Spinal cord (tissue), 9 donors: ENCODE measurements at regions not wholly inside any gene's neighbourhood (a gene's known extent, or its start where the extent isn't known, plus 50 kb on each side); places are given as distances from the start of the nearest gene placed in this dataset.

ENCODE experiments used
- DNase-seq, 6 donors: peaks; one replicate each; pipeline versions ENCODE4 v3.0.0 to v3.0.0-alpha.2; 2013 to 2015; ENCODE audit warnings: low spot score in 6 of 6, low read depth in 4 of 6
- H3K27ac ChIP-seq: one replicate; pipeline ENCODE4 v1.5.1; 2013; ENCODE audit warnings: low read depth, low read length, control low read depth
- H3K27me3 ChIP-seq: one replicate; pipeline ENCODE4 v1.6.1; 2013; ENCODE audit warnings: low read length; ENCODE audit not compliant: control insufficient read depth, insufficient read depth
- H3K36me3 ChIP-seq: one replicate; pipeline ENCODE4 v1.6.1; 2013; ENCODE audit warnings: low read length; ENCODE audit not compliant: control insufficient read depth, insufficient read depth
- H3K4me1 ChIP-seq: one replicate; pipeline ENCODE4 v1.6.1; 2013; ENCODE audit warnings: low read length; ENCODE audit not compliant: control insufficient read depth, insufficient read depth
- H3K4me3 ChIP-seq: one replicate; pipeline ENCODE4 v1.5.1; 2013; ENCODE audit warnings: low read depth, low read length, control low read depth
- H3K9me3 ChIP-seq: one replicate; pipeline ENCODE4 v1.6.1; 2013; ENCODE audit warnings: low read length; ENCODE audit not compliant: control insufficient read depth, insufficient read depth
- WGBS: methylation state at CpG from one replicate; pipeline ENCODE4 v1.1.5; 2013; ENCODE audit warnings: missing lambda C conversion rate; ENCODE audit not compliant: insufficient coverage; 5-methylcytosine and 5-hydroxymethylcytosine counted together
- donor health status: healthy.

DNA sequence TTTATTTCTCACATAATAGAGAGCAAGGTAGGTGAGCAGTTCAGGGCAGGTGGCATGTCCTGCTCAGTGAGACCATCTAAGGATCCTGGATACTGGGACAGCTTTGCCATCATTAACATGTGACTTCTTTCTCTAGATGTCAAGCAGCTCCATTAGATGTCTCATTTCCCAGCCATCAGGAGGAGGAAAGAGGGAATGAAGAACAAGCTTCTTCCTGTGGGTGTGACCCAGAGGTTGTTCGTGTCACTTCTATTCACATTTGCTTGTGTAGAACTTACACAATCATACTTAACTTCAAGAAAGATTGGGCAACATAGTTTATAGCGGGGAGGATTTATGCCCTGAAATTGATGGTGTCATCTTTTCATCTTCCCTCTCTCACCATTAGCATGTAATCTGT is 169.2 kb upstream of the B3GALT2 start:
- Histone ChIP-seq H3K4me3 (no peak overlapping the region), H3K36me3 (no peaks in the 10 kb centered on the region), H3K4me1 (no peaks in the 10 kb centered on the region), H3K27me3 (no peaks in the 10 kb centered on the region), H3K9me3 (no peaks in the 10 kb centered on the region), H3K27ac (no peak overlapping the region)
- WGBS = no CpG with 5 or more reads among the region's 2 CpGs
- DNase-seq = no peak

- WGBS = 86% methylated on average over 1 of the region's 2 CpGs
- Histone ChIP-seq H3K27ac (no peak overlapping the region), H3K36me3 (no peaks in the 10 kb centered on the region), H3K9me3 (no peaks in the 10 kb centered on the region), H3K4me3 (no peak overlapping the region), H3K27me3 (no peaks in the 10 kb centered on the region), H3K4me1 (no peaks in the 10 kb centered on the region)
- no peak for DNase-seq
These were observed 168.8 kb upstream of the B3GALT2 start for GRCh38 chr1:193355178-193355577.

- Histone ChIP-seq H3K4me3 (no peak overlapping the region), H3K9me3 (no peaks in the 10 kb centered on the region), H3K36me3 (no peaks in the 10 kb centered on the region), H3K27me3 (no peaks in the 10 kb centered on the region), H3K4me1 (no peaks in the 10 kb centered on the region), H3K27ac (no peak overlapping the region)
- 50% methylated on average over 1 of the region's 3 CpGs for WGBS
- DNase-seq = peak in 1 of 6 donors; percentile 48
These were observed 162.5 kb upstream of the B3GALT2 start for GRCh38 chr1:193348769-193349535.

DNA sequence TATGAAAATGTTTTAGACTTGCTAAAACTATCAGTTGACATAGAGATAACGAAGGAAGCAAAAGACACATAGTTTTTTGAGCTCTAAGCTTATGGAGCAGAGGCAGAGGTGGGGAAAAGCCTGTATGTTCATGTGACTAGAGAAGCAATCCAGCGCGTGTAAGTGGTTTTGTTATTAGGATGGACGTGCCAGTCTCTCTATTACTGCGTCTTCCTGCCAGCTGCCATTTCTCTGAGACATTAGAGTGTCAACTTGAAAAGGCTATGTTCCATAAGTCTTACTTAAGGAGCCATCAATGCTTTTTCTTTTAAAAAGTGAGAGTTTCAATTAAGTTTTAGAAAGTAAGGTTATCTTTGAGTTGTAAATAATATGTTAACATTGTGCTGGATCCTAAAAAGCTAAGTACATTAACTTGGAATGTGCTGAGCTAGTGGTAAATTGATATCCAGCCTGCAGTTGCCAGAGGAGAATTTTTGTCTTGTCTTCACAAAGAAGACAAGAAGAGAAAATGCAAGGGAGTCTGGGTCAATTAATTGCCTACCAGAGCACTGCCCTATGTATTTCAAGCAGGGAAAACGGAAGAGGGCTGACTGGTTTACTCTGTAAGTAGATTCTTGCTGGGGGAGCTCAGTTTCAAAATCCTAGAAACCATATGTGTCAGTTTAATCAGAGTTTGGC is 161.8 kb upstream of the B3GALT2 start:
- Histone ChIP-seq H3K9me3 (no peaks in the 10 kb centered on the region), H3K4me1 (no peaks in the 10 kb centered on the region), H3K27me3 (no peaks in the 10 kb centered on the region), H3K36me3 (no peaks in the 10 kb centered on the region), H3K27ac (no peak overlapping the region), H3K4me3 (no peak overlapping the region)
- WGBS = 82% methylated on average over 5 of the region's 6 CpGs
- no peak for DNase-seq

- no peak overlapping the region for H3K27ac ChIP-seq
- H3K4me1 ChIP-seq = no peaks in the 10 kb centered on the region
- H3K36me3 ChIP-seq = no peaks in the 10 kb centered on the region
- H3K4me3 ChIP-seq = no peak overlapping the region
- DNase-seq = no peak
- no peaks in the 10 kb centered on the region for H3K27me3 ChIP-seq
- H3K9me3 ChIP-seq = no peaks in the 10 kb centered on the region
These were observed 159.7 kb upstream of the B3GALT2 start for GRCh38 chr1:193346085-193346484.

DNA sequence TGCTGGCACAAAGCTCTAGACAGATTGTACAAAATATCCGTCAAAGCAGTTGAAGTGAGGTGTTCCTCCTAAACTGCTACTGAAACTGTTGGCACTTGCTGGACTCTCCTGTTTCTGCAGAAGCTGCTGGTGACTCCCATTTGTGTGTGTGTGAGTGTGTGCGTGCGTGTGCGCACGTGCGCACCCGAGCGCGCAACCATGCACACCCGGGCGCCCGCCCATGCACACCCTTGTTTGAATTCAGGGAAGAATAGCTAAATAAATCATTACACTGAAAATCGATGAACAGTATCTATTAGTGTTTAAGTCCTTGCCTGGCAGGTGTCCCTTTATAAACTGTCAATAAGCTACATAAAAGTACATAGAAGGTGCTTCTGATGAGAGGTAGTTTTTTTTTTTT is 156.4 kb upstream of the B3GALT2 start:
- 98% methylated on average over 8 of the region's 13 CpGs for WGBS
- no peaks in the 10 kb centered on the region for H3K27me3 ChIP-seq
- no peak overlapping the region for H3K4me3 ChIP-seq
- H3K27ac ChIP-seq = no peak overlapping the region
- no peak for DNase-seq
- H3K36me3 ChIP-seq = no peaks in the 10 kb centered on the region
- H3K4me1 ChIP-seq = no peaks in the 10 kb centered on the region
- H3K9me3 ChIP-seq = no peaks in the 10 kb centered on the region

- no peaks in the 10 kb centered on the region for H3K27me3 ChIP-seq
- no peak for DNase-seq
- H3K27ac ChIP-seq = no peak overlapping the region
- H3K9me3 ChIP-seq = no peaks in the 10 kb centered on the region
- H3K4me1 ChIP-seq = no peaks in the 10 kb centered on the region
- H3K4me3 ChIP-seq = no peak overlapping the region
- no peaks in the 10 kb centered on the region for H3K36me3 ChIP-seq
These were observed 153.9 kb upstream of the B3GALT2 start for GRCh38 chr1:193340331-193340730.

DNA sequence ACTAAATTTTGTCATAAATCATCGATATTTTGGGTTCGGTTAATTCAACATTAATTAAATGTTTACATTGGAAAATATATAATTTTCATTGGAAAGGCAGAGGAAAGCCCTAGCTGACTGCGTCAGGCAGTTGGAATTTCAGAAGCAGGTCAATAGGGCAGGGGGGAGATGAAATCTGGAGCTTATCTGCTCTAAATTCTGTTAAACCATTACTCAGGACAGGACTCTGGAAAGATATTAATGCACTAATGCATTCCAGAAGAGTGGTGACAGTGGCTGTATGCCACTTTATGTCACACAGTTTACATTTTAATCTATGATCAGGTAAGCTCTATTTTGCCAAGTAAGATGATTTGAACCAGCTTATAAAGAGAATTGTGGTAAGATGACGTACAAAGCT is 153.0 kb upstream of the B3GALT2 start:
- Histone ChIP-seq H3K36me3 (no peaks in the 10 kb centered on the region), H3K4me3 (no peak overlapping the region), H3K27ac (no peak overlapping the region), H3K9me3 (no peaks in the 10 kb centered on the region), H3K27me3 (no peaks in the 10 kb centered on the region), H3K4me1 (no peaks in the 10 kb centered on the region)
- no peak for DNase-seq
- WGBS = no CpG with 5 or more reads among the region's 4 CpGs

DNA sequence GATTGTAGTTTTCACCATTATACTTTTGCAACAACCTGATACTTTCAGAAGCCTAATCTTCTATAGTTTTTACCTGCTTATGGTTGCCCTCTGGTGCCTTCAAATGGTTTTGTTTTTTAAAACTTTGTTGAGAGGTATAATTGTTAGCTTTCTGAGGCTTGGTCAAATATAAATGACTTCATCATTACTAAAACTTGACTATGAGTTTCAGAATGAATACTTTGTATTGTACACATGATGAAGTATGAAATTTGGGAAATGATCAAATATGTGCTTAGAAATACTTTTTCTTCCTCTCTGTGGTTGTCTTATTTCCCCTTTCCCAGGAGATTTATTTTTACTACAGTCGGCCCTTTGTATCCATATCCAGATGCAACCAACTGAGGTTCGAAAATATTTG is 151.8 kb upstream of the B3GALT2 start:
- no peak overlapping the region for H3K27ac ChIP-seq
- H3K4me1 ChIP-seq = no peaks in the 10 kb centered on the region
- no peak overlapping the region for H3K4me3 ChIP-seq
- WGBS = no CpG with 5 or more reads among the region's 2 CpGs
- no peaks in the 10 kb centered on the region for H3K27me3 ChIP-seq
- H3K36me3 ChIP-seq = no peaks in the 10 kb centered on the region
- peaks cover 8% of the 10 kb centered on the region for H3K9me3 ChIP-seq
- DNase-seq = no peak

DNA sequence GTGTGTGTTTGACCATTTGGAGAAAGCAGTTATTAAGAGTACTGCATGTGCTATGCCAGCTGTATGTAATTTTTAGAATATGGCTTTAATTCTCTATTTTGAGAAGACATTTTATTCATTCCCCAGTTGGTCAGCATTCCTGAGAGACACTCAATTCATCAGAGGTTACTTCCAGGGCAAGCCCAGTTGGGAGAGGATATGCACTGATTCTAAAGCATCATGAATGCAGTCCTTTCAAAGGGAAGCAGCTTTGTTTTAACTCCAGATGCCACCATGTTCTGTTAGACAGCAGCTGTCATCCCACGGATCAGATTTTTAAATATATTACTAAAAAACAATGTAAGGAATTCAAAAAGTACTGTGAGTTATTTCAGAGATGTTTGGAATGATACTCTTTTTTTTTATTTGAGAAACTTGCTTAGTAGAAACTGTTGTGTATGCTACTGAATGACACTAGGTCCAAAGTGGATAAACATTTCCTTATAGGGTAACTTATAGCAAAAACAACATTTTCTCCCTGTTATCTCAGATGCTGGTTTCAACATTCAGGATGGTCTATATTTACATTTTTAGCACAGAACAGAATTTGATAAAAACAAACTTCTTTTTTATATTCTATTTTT is 149.5 kb upstream of the B3GALT2 start:
- Histone ChIP-seq H3K4me1 (no peaks in the 10 kb centered on the region), H3K36me3 (no peaks in the 10 kb centered on the region), H3K27me3 (no peaks in the 10 kb centered on the region), H3K9me3 (peaks cover 12% of the 10 kb centered on the region), H3K27ac (no peak overlapping the region), H3K4me3 (no peak overlapping the region)
- no CpG with 5 or more reads among the region's 1 CpG for WGBS
- peak in 1 of 6 donors; percentile 12 for DNase-seq
